ENCODE measurements at regions not wholly inside any gene's neighbourhood (a gene's known extent, or its start where the extent isn't known, plus 50 kb on each side); places are given as distances from the start of the nearest gene placed in this dataset.

GRCh38 chr14:65794674-65795279, 382.2 kb downstream of the FUT8 start:
- no peak overlapping the region for H3K27ac ChIP-seq (ENCODE audit: low read depth, low read length)
- peaks cover 13% of the 10 kb centered on the region for H3K4me1 ChIP-seq (ENCODE audit: insufficient read depth, low read length)
- H2AFZ ChIP-seq (ENCODE audit: low read length): no peak overlapping the region
- no peak for DNase-seq (ENCODE audit: insufficient read length, low spot score, missing footprints)
- no peak overlapping the region for H3K4me2 ChIP-seq (ENCODE audit: insufficient read depth, low read length)
- H3K79me2 ChIP-seq (ENCODE audit: insufficient read depth, low read length): no peaks in the 10 kb centered on the region
- no peaks in the 10 kb centered on the region for H4K20me1 ChIP-seq (ENCODE audit: insufficient read depth, low read length)
- H3K27me3 ChIP-seq (ENCODE audit: insufficient read depth, low read length): no peaks in the 10 kb centered on the region
- H3K4me3 ChIP-seq (ENCODE audit: insufficient read depth, low read length): no peak overlapping the region
- no peak for TF ChIP-seq CTCF (IDR thresholded peaks at IDR 0.05; ENCODE audit: extremely low read depth, low read depth, low read length)
- no peaks in the 10 kb centered on the region for H3K36me3 ChIP-seq (ENCODE audit: insufficient read depth, low read length)
- H3K9me3 ChIP-seq (ENCODE audit: low read depth, low read length): no peaks in the 10 kb centered on the region

GRCh38 chr14:65798216-65798615, 385.7 kb downstream of the FUT8 start:
- no peak overlapping the region for H3K4me2 ChIP-seq (ENCODE audit: insufficient read depth, low read length)
- TF ChIP-seq CTCF (IDR thresholded peaks at IDR 0.05; ENCODE audit: extremely low read depth, low read depth, low read length): no peak
- H3K36me3 ChIP-seq (ENCODE audit: insufficient read depth, low read length): no peaks in the 10 kb centered on the region
- no peak overlapping the region for H2AFZ ChIP-seq (ENCODE audit: low read length)
- H3K27me3 ChIP-seq (ENCODE audit: insufficient read depth, low read length): no peaks in the 10 kb centered on the region
- no peaks in the 10 kb centered on the region for H3K79me2 ChIP-seq (ENCODE audit: insufficient read depth, low read length)
- no peaks in the 10 kb centered on the region for H3K4me1 ChIP-seq (ENCODE audit: insufficient read depth, low read length)
- H3K27ac ChIP-seq (ENCODE audit: low read depth, low read length): no peak overlapping the region
- no peaks in the 10 kb centered on the region for H3K9me3 ChIP-seq (ENCODE audit: low read depth, low read length)
- no peaks in the 10 kb centered on the region for H4K20me1 ChIP-seq (ENCODE audit: insufficient read depth, low read length)
- no peak for DNase-seq (ENCODE audit: insufficient read length, low spot score, missing footprints)
- H3K4me3 ChIP-seq (ENCODE audit: insufficient read depth, low read length): no peak overlapping the region

GRCh38 chr14:65800694-65801093, 388.2 kb downstream of the FUT8 start:
- Histone ChIP-seq H2AFZ (ENCODE audit: low read length) (no peak overlapping the region), H3K4me2 (ENCODE audit: insufficient read depth, low read length) (no peak overlapping the region), H3K27ac (ENCODE audit: low read depth, low read length) (no peak overlapping the region), H3K27me3 (ENCODE audit: insufficient read depth, low read length) (peaks cover 7% of the 10 kb centered on the region), H3K79me2 (ENCODE audit: insufficient read depth, low read length) (no peaks in the 10 kb centered on the region), H3K36me3 (ENCODE audit: insufficient read depth, low read length) (no peaks in the 10 kb centered on the region), H3K4me3 (ENCODE audit: insufficient read depth, low read length) (no peak overlapping the region), H3K9me3 (ENCODE audit: low read depth, low read length) (no peaks in the 10 kb centered on the region), H3K4me1 (ENCODE audit: insufficient read depth, low read length) (no peaks in the 10 kb centered on the region), H4K20me1 (ENCODE audit: insufficient read depth, low read length) (no peaks in the 10 kb centered on the region)
- DNase-seq (ENCODE audit: insufficient read length, low spot score, missing footprints): no peak
- TF ChIP-seq CTCF (IDR thresholded peaks at IDR 0.05; ENCODE audit: extremely low read depth, low read depth, low read length): no peak

GRCh38 chr14:65802196-65802595, 389.7 kb downstream of the FUT8 start:
- Histone ChIP-seq H3K79me2 (ENCODE audit: insufficient read depth, low read length) (no peaks in the 10 kb centered on the region), H3K36me3 (ENCODE audit: insufficient read depth, low read length) (no peaks in the 10 kb centered on the region), H3K4me3 (ENCODE audit: insufficient read depth, low read length) (no peak overlapping the region), H3K27me3 (ENCODE audit: insufficient read depth, low read length) (peaks cover 7% of the 10 kb centered on the region), H2AFZ (ENCODE audit: low read length) (no peak overlapping the region), H4K20me1 (ENCODE audit: insufficient read depth, low read length) (no peaks in the 10 kb centered on the region), H3K27ac (ENCODE audit: low read depth, low read length) (no peak overlapping the region), H3K4me1 (ENCODE audit: insufficient read depth, low read length) (no peaks in the 10 kb centered on the region), H3K4me2 (ENCODE audit: insufficient read depth, low read length) (no peak overlapping the region), H3K9me3 (ENCODE audit: low read depth, low read length) (no peaks in the 10 kb centered on the region)
- no peak for DNase-seq (ENCODE audit: insufficient read length, low spot score, missing footprints)
- TF ChIP-seq CTCF (IDR thresholded peaks at IDR 0.05; ENCODE audit: extremely low read depth, low read depth, low read length): no peak

Measured in osteoblast (primary cell).